Fibroblast of peridontal ligament (primary cell): ENCODE measurements at regions not wholly inside any gene's neighbourhood (a gene's known extent, or its start where the extent isn't known, plus 50 kb on each side); places are given as distances from the start of the nearest gene placed in this dataset.

Experiments
- DNase-seq: peaks from one replicate; pipeline ENCODE4 v3.0.0-alpha.2; 2010; ENCODE audit errors: extremely low read depth

- peak; percentile 14 for DNase-seq
Observed at GRCh38 chr5:27503813-27504212, 465.4 kb upstream of the CDH9 start.

- DNase-seq: no peak
Observed at GRCh38 chr5:27502236-27502635, 463.9 kb upstream of the CDH9 start.

GRCh38 chr5:27497491-27497890 is 459.1 kb upstream of the CDH9 start:
- no peak for DNase-seq

- no peak for DNase-seq
Observed at GRCh38 chr5:27494887-27495286, 456.5 kb upstream of the CDH9 start.

- no peak for DNase-seq
Observed at GRCh38 chr5:27491746-27492439, 453.5 kb upstream of the CDH9 start.

- no peak for DNase-seq
Observed at GRCh38 chr5:27491047-27491446, 452.7 kb upstream of the CDH9 start.

GRCh38 chr5:27489701-27490100 is 451.3 kb upstream of the CDH9 start:
- no peak for DNase-seq

- DNase-seq: no peak
Observed at GRCh38 chr5:27482663-27483062, 444.3 kb upstream of the CDH9 start.

GRCh38 chr5:27479859-27480258 is 441.5 kb upstream of the CDH9 start:
- DNase-seq: no peak

- DNase-seq: no peak
Observed at GRCh38 chr5:27477550-27477949, 439.2 kb upstream of the CDH9 start.

GRCh38 chr5:27476356-27476988 is 438.1 kb upstream of the CDH9 start:
- DNase-seq: no peak

GRCh38 chr5:27475063-27475462 is 436.7 kb upstream of the CDH9 start:
- DNase-seq: no peak

GRCh38 chr5:27474395-27474794 is 436.0 kb upstream of the CDH9 start:
- peak; percentile 33 for DNase-seq

GRCh38 chr5:27474047-27474309 is 435.6 kb upstream of the CDH9 start:
- DNase-seq: no peak

GRCh38 chr5:27473307-27474046 is 435.1 kb upstream of the CDH9 start:
- DNase-seq: no peak

- no peak for DNase-seq
Observed at GRCh38 chr5:27472871-27473270, 434.5 kb upstream of the CDH9 start.

GRCh38 chr5:27472000-27472763 is 433.8 kb upstream of the CDH9 start:
- peak; percentile 19 for DNase-seq

- no peak for DNase-seq
Observed at GRCh38 chr5:27466959-27467358, 428.6 kb upstream of the CDH9 start.

GRCh38 chr5:27465140-27465539 is 426.8 kb upstream of the CDH9 start:
- no peak for DNase-seq

GRCh38 chr5:27463446-27464149 is 425.2 kb upstream of the CDH9 start:
- no peak for DNase-seq

- DNase-seq: no peak
Observed at GRCh38 chr5:27462936-27463335, 424.6 kb upstream of the CDH9 start.

- no peak for DNase-seq
Observed at GRCh38 chr5:27458287-27458686, 419.9 kb upstream of the CDH9 start.
